ENCODE measurements at regions not wholly inside any gene's neighbourhood (a gene's known extent, or its start where the extent isn't known, plus 50 kb on each side); places are given as distances from the start of the nearest gene placed in this dataset.

- TF ChIP-seq CTCF (conservative IDR thresholded peaks at IDR 0.05; ENCODE audit: low read depth): no peak
- no peak overlapping the region for H3K27ac ChIP-seq
- no peak for DNase-seq (ENCODE audit: low spot score)
- ChIA-PET POLR2A (ENCODE audit: low non-redundant PET) (no interaction called here), CTCF (no interaction called here)
Observed at GRCh38 chr13:102932331-102932730, 86.5 kb downstream of the ERCC5 start.

- no peak for DNase-seq (ENCODE audit: low spot score)
- ChIA-PET CTCF (interaction anchor here (0.6 kb wide), 1 partner anchor 31 kb away, joined by 3 read pairs; no protein-coding TSS in a partner anchor), POLR2A (ENCODE audit: low non-redundant PET) (no interaction called here)
- H3K27ac ChIP-seq: no peak overlapping the region
- TF ChIP-seq CTCF (conservative IDR thresholded peaks at IDR 0.05; ENCODE audit: low read depth): no peak
Observed at GRCh38 chr13:102930566-102930965, 84.7 kb downstream of the ERCC5 start.

- ChIA-PET POLR2A (ENCODE audit: low non-redundant PET) (no interaction called here), CTCF (interaction anchor here (0.6 kb wide), 1 partner anchor 311 kb away, joined by 4 read pairs; no protein-coding TSS in a partner anchor)
- no peak overlapping the region for H3K27ac ChIP-seq
- no peak for DNase-seq (ENCODE audit: low spot score)
- TF ChIP-seq CTCF (conservative IDR thresholded peaks at IDR 0.05; ENCODE audit: low read depth): no peak
Observed at GRCh38 chr13:102928941-102929675, 83.3 kb downstream of the ERCC5 start.

Data from RWPE1 (cell line).